ENCODE measurements at regions not wholly inside any gene's neighbourhood (a gene's known extent, or its start where the extent isn't known, plus 50 kb on each side); places are given as distances from the start of the nearest gene placed in this dataset.

GRCh38 chr4:22593933-22594332, 78.1 kb upstream of the ADGRA3 start:
- no peak for TF ChIP-seq POLR2A (IDR thresholded peaks at IDR 0.05)
- no peak for TF ChIP-seq CTCF (IDR thresholded peaks at IDR 0.05)

Data from breast epithelium (tissue), 3 donors.